DOHH2 (cell line): ENCODE measurements at regions not wholly inside any gene's neighbourhood (a gene's known extent, or its start where the extent isn't known, plus 50 kb on each side); places are given as distances from the start of the nearest gene placed in this dataset.

Experiments used
- CTCF ChIP-seq: fragments of 200-600 bp; sonication (generic); IDR thresholded peaks from one replicate; pipeline ENCODE4 v1.5.1; 2014; ENCODE audit warnings: antibody characterized with exemption, mild to moderate bottlenecking, low read depth, low read length; ENCODE audit not compliant: poor library complexity, severe bottlenecking
- EZH2phosphoT487 ChIP-seq: fragments of 200-600 bp; sonication (generic); IDR thresholded peaks from 2 replicates; pipeline ENCODE4 v1.6.1; 2017; ENCODE audit warnings: borderline replicate concordance, mild to moderate bottlenecking, antibody characterized with exemption, low read length, moderate library complexity, mixed read lengths

- no peak for TF ChIP-seq CTCF
- TF ChIP-seq EZH2phosphoT487: no peak
Measured at GRCh38 chr7:136046548-136046947, 69.4 kb upstream of the MTPN start.
